ENCODE measurements at regions not wholly inside any gene's neighbourhood (a gene's known extent, or its start where the extent isn't known, plus 50 kb on each side); places are given as distances from the start of the nearest gene placed in this dataset.

DNA sequence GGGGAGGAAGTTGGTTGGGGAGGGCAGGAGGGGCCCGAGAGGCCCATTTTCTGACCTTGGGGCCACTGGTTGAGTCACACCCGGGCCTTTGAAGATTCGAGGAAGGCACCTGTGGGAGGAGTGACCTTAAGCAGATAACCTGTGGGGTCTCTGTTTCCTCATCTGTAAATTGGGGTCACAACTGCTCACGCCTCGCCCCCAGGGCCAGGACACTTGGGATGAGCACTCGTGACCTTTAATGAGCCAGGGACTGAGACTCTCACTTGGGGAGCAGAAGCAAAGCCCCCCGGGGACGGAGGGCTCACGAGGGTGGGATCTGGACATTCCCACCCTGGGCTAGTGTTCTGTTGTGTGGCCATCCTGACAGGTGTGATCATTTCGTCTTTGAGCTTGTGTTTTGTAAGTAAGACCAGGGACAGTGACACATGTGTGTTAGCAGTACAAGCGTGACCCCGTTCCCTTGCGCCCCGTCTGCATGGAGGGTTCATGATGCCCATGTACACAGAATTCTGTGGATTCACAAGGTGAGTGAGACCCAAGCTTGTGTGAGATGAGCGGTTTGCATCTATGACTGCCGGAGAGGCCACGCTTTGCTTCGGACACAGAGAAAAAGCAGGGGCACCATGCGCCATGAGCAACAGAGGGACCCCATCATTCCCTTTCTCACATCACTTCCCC is 79.3 kb upstream of the PMEPA1 start:
- no peak for TF ChIP-seq EZH2 (IDR thresholded peaks at IDR 0.05; ENCODE audit: borderline replicate concordance, low read depth, low read length, poor library complexity, severe bottlenecking)
- TF ChIP-seq, protein P1, sequence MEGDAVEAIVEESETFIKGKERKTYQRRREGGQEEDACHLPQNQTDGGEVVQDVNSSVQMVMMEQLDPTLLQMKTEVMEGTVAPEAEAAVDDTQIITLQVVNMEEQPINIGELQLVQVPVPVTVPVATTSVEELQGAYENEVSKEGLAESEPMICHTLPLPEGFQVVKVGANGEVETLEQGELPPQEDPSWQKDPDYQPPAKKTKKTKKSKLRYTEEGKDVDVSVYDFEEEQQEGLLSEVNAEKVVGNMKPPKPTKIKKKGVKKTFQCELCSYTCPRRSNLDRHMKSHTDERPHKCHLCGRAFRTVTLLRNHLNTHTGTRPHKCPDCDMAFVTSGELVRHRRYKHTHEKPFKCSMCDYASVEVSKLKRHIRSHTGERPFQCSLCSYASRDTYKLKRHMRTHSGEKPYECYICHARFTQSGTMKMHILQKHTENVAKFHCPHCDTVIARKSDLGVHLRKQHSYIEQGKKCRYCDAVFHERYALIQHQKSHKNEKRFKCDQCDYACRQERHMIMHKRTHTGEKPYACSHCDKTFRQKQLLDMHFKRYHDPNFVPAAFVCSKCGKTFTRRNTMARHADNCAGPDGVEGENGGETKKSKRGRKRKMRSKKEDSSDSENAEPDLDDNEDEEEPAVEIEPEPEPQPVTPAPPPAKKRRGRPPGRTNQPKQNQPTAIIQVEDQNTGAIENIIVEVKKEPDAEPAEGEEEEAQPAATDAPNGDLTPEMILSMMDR (conservative IDR thresholded peaks at IDR 0.05; ENCODE audit: low read depth, low read length), result no peak
